ENCODE measurements at regions not wholly inside any gene's neighbourhood (a gene's known extent, or its start where the extent isn't known, plus 50 kb on each side); places are given as distances from the start of the nearest gene placed in this dataset.

DNA sequence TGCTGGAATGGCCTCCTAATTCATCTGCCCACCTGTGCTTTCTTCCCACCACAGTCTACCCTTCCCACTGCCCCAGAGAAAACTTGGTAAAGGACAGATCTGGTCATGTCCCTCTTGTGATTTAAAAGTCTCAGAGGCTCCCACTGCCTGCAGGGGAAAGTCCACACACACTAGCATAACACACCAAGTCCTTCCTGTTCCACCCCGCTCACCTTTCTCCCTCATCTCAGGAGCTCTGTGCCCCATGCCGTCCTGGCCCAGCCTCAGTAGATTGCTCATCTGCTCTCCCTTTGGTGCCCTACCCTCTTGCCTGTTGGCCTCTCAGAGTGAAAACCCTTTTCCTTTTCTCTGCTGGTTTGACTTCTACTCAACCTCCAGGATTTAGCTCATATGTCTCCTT is 111.4 kb upstream of the MAP3K1 start:
- TF ChIP-seq, protein P1, sequence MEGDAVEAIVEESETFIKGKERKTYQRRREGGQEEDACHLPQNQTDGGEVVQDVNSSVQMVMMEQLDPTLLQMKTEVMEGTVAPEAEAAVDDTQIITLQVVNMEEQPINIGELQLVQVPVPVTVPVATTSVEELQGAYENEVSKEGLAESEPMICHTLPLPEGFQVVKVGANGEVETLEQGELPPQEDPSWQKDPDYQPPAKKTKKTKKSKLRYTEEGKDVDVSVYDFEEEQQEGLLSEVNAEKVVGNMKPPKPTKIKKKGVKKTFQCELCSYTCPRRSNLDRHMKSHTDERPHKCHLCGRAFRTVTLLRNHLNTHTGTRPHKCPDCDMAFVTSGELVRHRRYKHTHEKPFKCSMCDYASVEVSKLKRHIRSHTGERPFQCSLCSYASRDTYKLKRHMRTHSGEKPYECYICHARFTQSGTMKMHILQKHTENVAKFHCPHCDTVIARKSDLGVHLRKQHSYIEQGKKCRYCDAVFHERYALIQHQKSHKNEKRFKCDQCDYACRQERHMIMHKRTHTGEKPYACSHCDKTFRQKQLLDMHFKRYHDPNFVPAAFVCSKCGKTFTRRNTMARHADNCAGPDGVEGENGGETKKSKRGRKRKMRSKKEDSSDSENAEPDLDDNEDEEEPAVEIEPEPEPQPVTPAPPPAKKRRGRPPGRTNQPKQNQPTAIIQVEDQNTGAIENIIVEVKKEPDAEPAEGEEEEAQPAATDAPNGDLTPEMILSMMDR (conservative IDR thresholded peaks at IDR 0.05; ENCODE audit: low read length), result no peak
- TF ChIP-seq EZH2phosphoT487 (IDR thresholded peaks at IDR 0.05; ENCODE audit: borderline replicate concordance), result no peak
- Histone ChIP-seq H3K4me1 (ENCODE audit: insufficient read depth, low read length, poor library complexity, severe bottlenecking) (peaks cover 17% of the 10 kb centered on the region), H3F3A (ENCODE audit: low read depth) (no peaks in the 10 kb centered on the region), H3K9me3 (ENCODE audit: insufficient read depth, low read depth, low read length) (no peaks in the 10 kb centered on the region), H3K79me2 (ENCODE audit: insufficient read depth, low read length) (no peaks in the 10 kb centered on the region), H3K9ac (ENCODE audit: low read depth, low read length, poor library complexity, severe bottlenecking) (no peak overlapping the region), H4K20me1 (ENCODE audit: insufficient read depth, low read length, poor library complexity, severe bottlenecking) (no peaks in the 10 kb centered on the region), H3K9me2 (replicated peaks; ENCODE audit: low read depth, low read length) (no peaks in the 10 kb centered on the region), H3K36me3 (ENCODE audit: insufficient read depth, low read length) (no peaks in the 10 kb centered on the region), H2AFZ (ENCODE audit: low read length) (no peak overlapping the region), H3K4me3 (ENCODE audit: low read length, poor library complexity, severe bottlenecking) (no peak overlapping the region), H3K27me3 (ENCODE audit: insufficient read depth, low read length, poor library complexity, severe bottlenecking) (no peaks in the 10 kb centered on the region), H3K4me2 (ENCODE audit: low read depth, low read length, poor library complexity, severe bottlenecking) (no peak overlapping the region)

DNA sequence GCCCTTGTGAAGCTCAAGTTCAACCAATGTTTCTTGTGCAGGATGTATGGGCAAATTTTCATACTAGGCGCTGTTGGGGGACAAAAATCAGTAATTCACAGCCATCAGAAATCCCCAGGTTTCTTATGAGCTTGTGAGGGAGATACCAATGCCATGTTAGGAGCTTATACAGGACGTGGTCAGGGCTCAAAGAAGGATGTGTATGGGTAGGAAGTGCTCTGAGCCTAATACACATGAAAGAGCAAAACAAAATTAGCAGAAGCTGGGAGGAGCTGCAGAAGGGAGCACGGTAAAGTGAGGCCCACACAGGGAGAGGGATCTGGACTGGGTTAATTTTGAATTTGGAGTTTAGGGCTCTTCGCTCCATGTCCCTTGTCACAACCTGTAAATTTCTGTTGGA is 114.6 kb upstream of the MAP3K1 start:
- Histone ChIP-seq H3K4me1 (ENCODE audit: insufficient read depth, low read length, poor library complexity, severe bottlenecking) (peaks cover 23% of the 10 kb centered on the region), H4K20me1 (ENCODE audit: insufficient read depth, low read length, poor library complexity, severe bottlenecking) (no peaks in the 10 kb centered on the region), H3K4me2 (ENCODE audit: low read depth, low read length, poor library complexity, severe bottlenecking) (peak overlapping the region; percentile 26), H3K4me3 (ENCODE audit: low read length, poor library complexity, severe bottlenecking) (no peak overlapping the region), H3K36me3 (ENCODE audit: insufficient read depth, low read length) (no peaks in the 10 kb centered on the region), H3K9me2 (replicated peaks; ENCODE audit: low read depth, low read length) (no peaks in the 10 kb centered on the region), H3K27me3 (ENCODE audit: insufficient read depth, low read length, poor library complexity, severe bottlenecking) (no peaks in the 10 kb centered on the region), H3K79me2 (ENCODE audit: insufficient read depth, low read length) (no peaks in the 10 kb centered on the region), H3K9ac (ENCODE audit: low read depth, low read length, poor library complexity, severe bottlenecking) (no peak overlapping the region), H3K9me3 (ENCODE audit: insufficient read depth, low read depth, low read length) (no peaks in the 10 kb centered on the region), H2AFZ (ENCODE audit: low read length) (peak overlapping the region; percentile 64), H3F3A (ENCODE audit: low read depth) (no peaks in the 10 kb centered on the region; the same call in 1 of the 2 replicates)
- TF ChIP-seq, protein P1 (conservative IDR thresholded peaks at IDR 0.05; ENCODE audit: low read length), result no peak

DNA sequence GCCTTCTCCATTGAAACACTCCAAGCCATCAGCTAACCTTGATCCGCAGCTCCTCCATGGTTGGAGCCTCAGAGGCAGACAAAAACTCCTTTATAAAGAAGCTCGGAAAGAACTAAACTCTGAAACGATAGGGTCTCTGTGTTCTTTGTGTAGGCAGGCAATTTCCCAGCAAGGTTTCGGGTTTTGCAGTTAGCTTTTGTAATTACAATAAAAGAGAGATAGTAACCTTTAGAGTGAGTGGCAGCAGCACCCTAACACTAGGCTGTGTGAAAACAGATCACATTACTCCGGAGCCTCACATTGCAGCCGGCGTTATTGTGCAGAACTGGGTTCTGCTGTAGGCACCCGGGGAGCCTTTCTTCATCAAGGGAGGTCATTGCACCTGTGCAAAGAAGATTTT is 115.8 kb upstream of the MAP3K1 start:
- Histone ChIP-seq H4K20me1 (ENCODE audit: insufficient read depth, low read length, poor library complexity, severe bottlenecking) (no peaks in the 10 kb centered on the region), H3K36me3 (ENCODE audit: insufficient read depth, low read length) (no peaks in the 10 kb centered on the region), H3K4me3 (ENCODE audit: low read length, poor library complexity, severe bottlenecking) (no peak overlapping the region), H3K4me1 (ENCODE audit: insufficient read depth, low read length, poor library complexity, severe bottlenecking) (peaks cover 30% of the 10 kb centered on the region), H3K27me3 (ENCODE audit: insufficient read depth, low read length, poor library complexity, severe bottlenecking) (no peaks in the 10 kb centered on the region), H3K4me2 (ENCODE audit: low read depth, low read length, poor library complexity, severe bottlenecking) (no peak overlapping the region), H2AFZ (ENCODE audit: low read length) (0 out of 2 replicates have a peak overlapping the region, but pooled peaks have one; percentile 15), H3K9me2 (replicated peaks; ENCODE audit: low read depth, low read length) (no peaks in the 10 kb centered on the region), H3K9ac (ENCODE audit: low read depth, low read length, poor library complexity, severe bottlenecking) (no peak overlapping the region), H3F3A (ENCODE audit: low read depth) (no peaks in the 10 kb centered on the region; the same call in 1 of the 2 replicates), H3K79me2 (ENCODE audit: insufficient read depth, low read length) (no peaks in the 10 kb centered on the region), H3K9me3 (ENCODE audit: insufficient read depth, low read depth, low read length) (no peaks in the 10 kb centered on the region)
- TF ChIP-seq, protein P1 (conservative IDR thresholded peaks at IDR 0.05; ENCODE audit: low read length), result no peak
- no peak for TF ChIP-seq EZH2phosphoT487 (IDR thresholded peaks at IDR 0.05; ENCODE audit: borderline replicate concordance)

All from Loucy (cell line).